HG03095 (cell line): ENCODE measurements at regions not wholly inside any gene's neighbourhood (a gene's known extent, or its start where the extent isn't known, plus 50 kb on each side); places are given as distances from the start of the nearest gene placed in this dataset.
A peak's percentile ranks its signal among the peaks of the same experiment; 100 is the strongest.

Experiments
- ATAC-seq: cut with Tn5 transposase; IDR thresholded peaks from one replicate; pipeline ENCODE4 v1.9.1; 2021; ENCODE audit warnings: moderate library complexity; ENCODE audit not compliant: unreplicated experiment

GRCh38 chr6:111984516-111985201 is 69.2 kb upstream of the CCN6 start:
- ATAC-seq: no peak

- no peak for ATAC-seq
Observed at GRCh38 chr6:111985202-111985731, 68.6 kb upstream of the CCN6 start.

GRCh38 chr6:111986651-111987050 is 67.3 kb upstream of the CCN6 start:
- no peak for ATAC-seq

GRCh38 chr6:111987295-111987694 is 66.6 kb upstream of the CCN6 start:
- no peak for ATAC-seq

- no peak for ATAC-seq
Observed at GRCh38 chr6:111988926-111989325, 65.0 kb upstream of the CCN6 start.

- peak; percentile 53 for ATAC-seq
Observed at GRCh38 chr6:111989743-111990142, 64.2 kb upstream of the CCN6 start.

- no peak for ATAC-seq
Observed at GRCh38 chr6:111990214-111990613, 63.7 kb upstream of the CCN6 start.

GRCh38 chr6:111992851-111993250 is 61.1 kb upstream of the CCN6 start:
- no peak for ATAC-seq

- ATAC-seq: no peak
Observed at GRCh38 chr6:111993342-111993741, 60.6 kb upstream of the CCN6 start.

- no peak for ATAC-seq
Observed at GRCh38 chr6:111994791-111995190, 59.1 kb upstream of the CCN6 start.

GRCh38 chr6:111995404-111995803 is 58.5 kb upstream of the CCN6 start:
- ATAC-seq: no peak

GRCh38 chr6:111996144-111996865 is 57.6 kb upstream of the CCN6 start:
- ATAC-seq: no peak

GRCh38 chr6:111997078-111997852 is 56.6 kb upstream of the CCN6 start:
- ATAC-seq: peak; percentile 42

- ATAC-seq: no peak
Observed at GRCh38 chr6:111997853-111998208, 56.1 kb upstream of the CCN6 start.

- ATAC-seq: no peak
Observed at GRCh38 chr6:112002307-112002706, 51.6 kb upstream of the CCN6 start.
